IMR-90 (cell line): ENCODE measurements at regions not wholly inside any gene's neighbourhood (a gene's known extent, or its start where the extent isn't known, plus 50 kb on each side); places are given as distances from the start of the nearest gene placed in this dataset.

Experiments
- ATAC-seq: fragments of 200-7000 bp; cut with Tn5 transposase; 2 replicates; pipeline ENCODE4 v1.9.1; 2020; ENCODE audit warnings: low read depth, mild to moderate bottlenecking, moderate library complexity
- BruUV-seq: library from RNA; stranded (reverse); fragments of 400-500 nt; replicated peaks from 2 replicates; lab custom pipeline; 2021; lab: Mats Ljungman, UMichigan
- CTCF ChIA-PET: fragments of 300-600 bp; formaldehyde crosslinking; extraction: SDS; loops from one replicate; lab custom pipeline; 2021; ENCODE audit warnings: antibody characterized with exemption; lab: Yijun Ruan, JAX
- POLR2A ChIA-PET: fragments of 300-600 bp; sonication (Branson Sonifier 250); formaldehyde crosslinking; loops from one replicate; lab custom pipeline; 2022; ENCODE audit warnings: antibody characterized with exemption; ENCODE audit not compliant: unreplicated experiment; lab: Charles Lee
- DNase-seq: peaks from one replicate; pipeline ENCODE4 v3.0.0; 2013
- H2AFZ ChIP-seq: replicated peaks from 2 replicates; pipeline ENCODE3; 2013; ENCODE audit warnings: low read length, mild to moderate bottlenecking; ENCODE audit not compliant: poor library complexity
- H2AK5ac ChIP-seq: 2 replicates; pipeline ENCODE4 v1.6.1; 2013; ENCODE audit warnings: low read depth, low read length, inconsistent platforms
- H2AK9ac ChIP-seq: replicated peaks from 2 replicates; pipeline ENCODE3; 2013; ENCODE audit warnings: mild to moderate bottlenecking, low read depth, low read length, moderate library complexity; ENCODE audit not compliant: poor library complexity
- H2BK120ac ChIP-seq: 2 replicates; pipeline ENCODE4 v1.6.1; 2013; ENCODE audit warnings: low read depth, low read length, inconsistent platforms
- H2BK15ac ChIP-seq: 3 replicates; pipeline ENCODE4 v1.6.1; 2013; ENCODE audit warnings: low read depth, low read length, inconsistent platforms
- H2BK20ac ChIP-seq: 2 replicates; pipeline ENCODE4 v1.6.1; 2013; ENCODE audit warnings: low read depth, mild to moderate bottlenecking, inconsistent platforms, low read length, moderate library complexity
- H2BK5ac ChIP-seq: 2 replicates; pipeline ENCODE4 v1.6.1; 2013; ENCODE audit warnings: mild to moderate bottlenecking, low read depth, low read length, inconsistent platforms; ENCODE audit not compliant: poor library complexity, severe bottlenecking
- H3K14ac ChIP-seq: replicated peaks from 2 replicates; pipeline ENCODE4 v1.6.1; 2013; ENCODE audit warnings: low read depth, low read length, inconsistent platforms
- H3K18ac ChIP-seq: 2 replicates; pipeline ENCODE4 v1.6.1; 2013; ENCODE audit warnings: low read depth, low read length, control low read depth
- H3K23ac ChIP-seq: 2 replicates; pipeline ENCODE4 v1.6.1; 2013; ENCODE audit warnings: low read depth, low read length, inconsistent platforms
- H3K27ac ChIP-seq: 2 replicates; pipeline ENCODE4 v1.5.1; 2013; ENCODE audit warnings: mild to moderate bottlenecking, control low read depth, low read length; ENCODE audit not compliant: insufficient read depth
- H3K27me3 ChIP-seq: 2 replicates; pipeline ENCODE4 v1.6.1; 2013; ENCODE audit warnings: low read length; ENCODE audit not compliant: control insufficient read depth, insufficient read depth
- H3K36me3 ChIP-seq: 2 replicates; pipeline ENCODE4 v1.6.1; 2013; ENCODE audit warnings: low read length, mixed read lengths; ENCODE audit not compliant: control insufficient read depth, insufficient read depth
- H3K4ac ChIP-seq: 2 replicates; pipeline ENCODE4 v1.6.1; 2013; ENCODE audit warnings: low read depth, low read length, inconsistent platforms
- H3K4me1 ChIP-seq: 2 replicates; pipeline ENCODE4 v1.6.1; 2013; ENCODE audit warnings: low read length, mixed read lengths; ENCODE audit not compliant: control insufficient read depth, insufficient read depth
- H3K4me2 ChIP-seq: 2 replicates; pipeline ENCODE4 v1.6.1; 2013; ENCODE audit warnings: low read depth, mild to moderate bottlenecking, control low read depth, low read length, moderate library complexity
- H3K4me3 ChIP-seq: 2 replicates; pipeline ENCODE4 v1.5.1; 2013; ENCODE audit warnings: low read depth, mild to moderate bottlenecking, control low read depth, low read length, moderate library complexity; ENCODE audit not compliant: insufficient read depth
- H3K56ac ChIP-seq: 2 replicates; pipeline ENCODE4 v1.6.1; 2013; ENCODE audit warnings: low read length, inconsistent platforms; ENCODE audit not compliant: insufficient read depth; ENCODE audit errors: extremely low read depth
- H3K79me1 ChIP-seq, 2 experiments: 2 replicates each; pipeline ENCODE4 v1.6.1; 2013; ENCODE audit warnings: low read length in 2 of 2, inconsistent platforms in 1 of 2, low read depth in 1 of 2
- H3K9ac ChIP-seq: 2 replicates; pipeline ENCODE4 v1.6.1; 2013; ENCODE audit warnings: low read depth, low read length, control low read depth
- H3K9me1 ChIP-seq: 2 replicates; pipeline ENCODE4 v1.6.1; 2013; ENCODE audit warnings: low read length, inconsistent platforms; ENCODE audit not compliant: insufficient read depth
- H3K9me3 ChIP-seq: 2 replicates; pipeline ENCODE4 v1.6.1; 2013; ENCODE audit warnings: low read length; ENCODE audit not compliant: control insufficient read depth, insufficient read depth
- H4K20me1 ChIP-seq: 2 replicates; pipeline ENCODE4 v1.6.1; 2013; ENCODE audit warnings: low read length, inconsistent platforms; ENCODE audit not compliant: insufficient read depth
- H4K5ac ChIP-seq: 2 replicates; pipeline ENCODE4 v1.6.1; 2013; ENCODE audit warnings: mild to moderate bottlenecking, low read depth, low read length, control low read depth
- H4K8ac ChIP-seq, 2 experiments: 2 replicates each; pipeline ENCODE4 v1.6.1; 2013; ENCODE audit warnings: low read depth in 2 of 2, low read length in 2 of 2, control low read depth in 1 of 2, inconsistent platforms in 1 of 2
- H4K91ac ChIP-seq: 2 replicates; pipeline ENCODE4 v1.6.1; 2013; ENCODE audit warnings: low read depth, low read length, inconsistent platforms; ENCODE audit not compliant: insufficient read depth
- CHD1 ChIP-seq: IDR thresholded peaks from 2 replicates; pipeline ENCODE4 v1.6.1; 2012; ENCODE audit warnings: low read depth, low read length, improper control_type of control experiment
- WGBS, 2 experiments: methylation state at CpG; one replicate each; pipeline versions ENCODE4 v1.1.5 to v1.1.7; 2013; ENCODE audit warnings: missing lambda C conversion rate in 2 of 2; ENCODE audit not compliant: insufficient read length in 1 of 2; ENCODE audit errors: extremely low coverage in 2 of 2; 5-methylcytosine and 5-hydroxymethylcytosine counted together
- dilution Hi-C: fragments of 300-500 bp; cut with HindIII; formaldehyde crosslinking; loops from one replicate; pipeline ENCODE4 v1.14.3; 2018; ENCODE audit warnings: low sequenced_read_pairs; ENCODE audit not compliant: unreplicated experiment
- in situ Hi-C: fragments of 300-500 bp; cut with MboI; formaldehyde crosslinking; loops from 3 replicates; pipeline ENCODE4 v1.14.3; 2019; ENCODE audit warnings: low sequenced_read_pairs, inconsistent platforms, mixed read lengths
- intact Hi-C: fragments of 100-400 bp; cut with micrococcal nuclease; formaldehyde crosslinking; loops from 2 replicates; pipeline ENCODE4 v1.10.0; 2022

- H2BK120ac ChIP-seq = no peak overlapping the region
- no peaks in the 10 kb centered on the region for H4K20me1 ChIP-seq
- H2BK5ac ChIP-seq = no peak overlapping the region
- H2AFZ ChIP-seq = no peak overlapping the region
- no peak overlapping the region for H3K4me2 ChIP-seq
- no peak overlapping the region for H3K9ac ChIP-seq
- no peak overlapping the region for H2BK20ac ChIP-seq
- in situ Hi-C loops (loop anchor here (5.0 kb wide), 1 partner anchor 142 kb away; no protein-coding TSS in a partner anchor), intact Hi-C loops (no loop called here), dilution Hi-C loops (no loop called here)
- ChIA-PET CTCF (no interaction called here), POLR2A (no interaction called here)
- no peak overlapping the region for H3K56ac ChIP-seq
- H4K8ac ChIP-seq = no peak overlapping the region
- no peaks in the 10 kb centered on the region for H3K9me1 ChIP-seq
- no peak overlapping the region for H3K4ac ChIP-seq
- ATAC-seq = no peak
- peaks cover 3% of the 10 kb centered on the region; the same call in 1 of the 2 replicates for H3K4me1 ChIP-seq
- no peak overlapping the region for H2AK9ac ChIP-seq
- H3K23ac ChIP-seq = no peak overlapping the region
- H4K5ac ChIP-seq = no peak overlapping the region
- no peak for TF ChIP-seq CHD1
- H4K91ac ChIP-seq = no peak overlapping the region
- H2AK5ac ChIP-seq = no peak overlapping the region
- H3K4me3 ChIP-seq = no peak overlapping the region
- no peak overlapping the region for H3K18ac ChIP-seq
- WGBS, 2 experiments = no CpG with 5 or more reads among the region's 3 CpGs
- no TSS peak for BruUV-seq
- no peaks in the 10 kb centered on the region for H3K79me1 ChIP-seq
- no peaks in the 10 kb centered on the region for H3K36me3 ChIP-seq
- peaks cover 54% of the 10 kb centered on the region for H3K27me3 ChIP-seq
- no peaks in the 10 kb centered on the region for H3K9me3 ChIP-seq
- no peak overlapping the region for H2BK15ac ChIP-seq
- no peak overlapping the region for H3K27ac ChIP-seq
- H3K14ac ChIP-seq = no peak overlapping the region
- DNase-seq = no peak
Observed at GRCh38 chr5:154609251-154609650, 131.2 kb upstream of the HAND1 start.
